Stomach (tissue), 8 donors: ENCODE measurements at regions not wholly inside any gene's neighbourhood (a gene's known extent, or its start where the extent isn't known, plus 50 kb on each side); places are given as distances from the start of the nearest gene placed in this dataset.

Experiments used
- DNase-seq, 2 donors: peaks; one replicate each; pipeline versions ENCODE4 v3.0.0 to v3.0.0-alpha.2; 2013 to 2019
- H3K27ac ChIP-seq, 5 donors: fragments of 200-600 bp in 4 of 5; sonication (generic) in 4 of 5; one replicate each; pipeline ENCODE4 v1.5.1; 2013 to 2019; ENCODE audit warnings: mild to moderate bottlenecking in 1 of 5, moderate library complexity in 1 of 5
- H3K27me3 ChIP-seq, 3 donors: fragments of 200-600 bp; sonication (generic); one replicate each; pipeline ENCODE4 v1.5.1; 2017 to 2019; ENCODE audit warnings: mixed run types in 1 of 3
- H3K36me3 ChIP-seq, 4 donors: fragments of 200-600 bp; sonication (generic); 1 replicate in 3 of 4; 2 replicates in 1 of 4; pipeline ENCODE4 v1.5.1; 2016 to 2019
- H3K4me1 ChIP-seq, 4 donors: fragments of 200-600 bp; sonication (generic); one replicate each; pipeline ENCODE4 v1.5.1; 2016 to 2019
- H3K4me3 ChIP-seq, 4 donors: fragments of 200-600 bp; sonication (generic) in 3 of 4; one replicate each; pipeline ENCODE4 v1.5.1; 2016 to 2019; ENCODE audit warnings: mild to moderate bottlenecking in 1 of 4
- H3K9me3 ChIP-seq, 4 donors: fragments of 200-600 bp; sonication (generic); one replicate each; pipeline ENCODE4 v1.5.1; 2016 to 2019
- EP300 ChIP-seq: sonication (generic); formaldehyde crosslinking; IDR thresholded peaks from one replicate; pipeline ENCODE4 v1.6.1; 2017; ENCODE audit warnings: antibody characterized with exemption
- POLR2A ChIP-seq, 4 donors: fragments of 450-650 bp; IDR thresholded peaks; one replicate each; pipeline ENCODE4 v1.6.1; 2016; ENCODE audit warnings: antibody characterized with exemption in 4 of 4, control low read depth in 2 of 4, mild to moderate bottlenecking in 1 of 4, moderate library complexity in 1 of 4
- POLR2AphosphoS5 ChIP-seq, 3 donors: sonication (generic); formaldehyde crosslinking; IDR thresholded peaks; one replicate each; pipeline ENCODE4 v1.6.1; 2016; ENCODE audit warnings: antibody characterized with exemption in 3 of 3
- WGBS, 5 donors: extraction: QIAGEN DNeasy Blood & Tissue Kit in 3 of 5; methylation state at CpG; one replicate each; pipeline versions ENCODE4 v1.1.5 to v1.1.7; 2013 to 2018; 5-methylcytosine and 5-hydroxymethylcytosine counted together
- intact Hi-C: fragments of 100-400 bp; cut with DNase I; formaldehyde crosslinking; loops from one replicate; pipeline ENCODE4 v1.15.1; 2023; ENCODE audit warnings: low total_unique reads
- TF ChIP-seq, protein P1 (sequence below), 7 experiments: fragments of 450-650 bp in 4 of 7; fragments of 200-600 bp in 3 of 7; sonication (generic) in 3 of 7; IDR thresholded peaks; one replicate each; pipeline ENCODE4 v1.5.1; 2016 to 2019; ENCODE audit warnings: antibody characterized with exemption in 7 of 7, control low read depth in 2 of 7, mild to moderate bottlenecking in 1 of 7
- donor health status: healthy with polysubstance abuse.
- donor health status: Bipolar disorder and iron deficiency.
- donor health status: healthy.

DNA sequence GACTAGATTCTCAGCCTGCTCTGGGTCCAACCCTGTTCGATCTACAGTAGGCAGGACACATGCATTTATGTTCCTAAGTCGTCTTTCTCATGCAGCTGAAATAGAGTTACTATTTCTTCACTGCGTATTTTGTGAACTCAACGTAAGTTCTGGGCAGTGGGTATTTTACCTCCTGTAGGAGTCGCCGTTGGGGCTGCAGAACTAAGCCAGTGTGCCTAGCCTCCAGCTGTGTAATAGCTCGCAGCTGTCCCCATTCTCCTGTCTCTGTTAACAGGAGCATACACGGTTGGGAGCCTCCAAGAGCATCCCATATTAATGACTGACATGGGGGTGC, 58.4 kb upstream of the HRH1 start:
- intact Hi-C loops: no loop called here

DNA sequence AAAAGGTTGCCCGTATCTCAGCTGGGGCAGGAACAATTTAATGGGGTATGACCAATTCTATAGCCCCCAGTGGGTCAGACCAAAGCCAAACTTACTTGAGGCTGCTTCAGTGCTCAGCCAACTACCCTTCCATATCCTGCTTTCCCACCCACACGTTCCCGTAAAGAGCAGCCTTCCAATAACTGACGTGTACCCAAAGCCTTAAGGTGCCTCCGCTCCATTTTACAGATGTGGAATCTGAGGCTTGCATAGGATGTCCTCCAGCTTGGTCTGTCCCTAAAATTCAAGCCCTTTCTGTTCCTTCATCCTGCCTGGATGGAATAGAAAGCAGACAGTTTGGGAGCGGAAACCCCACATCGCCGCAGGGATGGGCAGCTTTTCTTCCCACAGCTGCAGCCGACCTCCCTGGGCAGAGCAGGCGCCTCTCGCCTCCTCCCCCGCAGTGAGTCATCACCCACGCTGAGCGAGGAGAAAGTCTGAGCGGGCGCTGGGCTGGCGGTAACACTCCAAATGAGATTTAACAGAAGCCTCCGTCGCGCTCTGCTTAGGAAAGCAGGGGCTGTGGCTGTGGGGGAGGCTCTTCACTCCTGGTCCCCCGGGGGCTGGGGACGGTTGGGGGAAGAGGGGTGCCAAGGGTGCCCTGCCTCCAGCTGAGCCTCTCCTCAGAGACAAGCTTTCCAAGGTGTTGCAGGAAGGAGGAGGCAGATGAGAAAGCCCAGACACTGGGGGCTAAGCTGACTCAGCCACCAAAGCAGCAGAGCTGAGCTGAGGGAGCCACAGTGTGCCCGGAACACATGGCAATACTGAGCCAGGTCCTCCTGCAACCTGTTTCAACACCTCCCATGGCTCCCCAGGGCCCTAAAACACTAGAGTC, 57.8 kb upstream of the HRH1 start:
- peak; percentile 38 to 84 for DNase-seq
- peak in 2 of 3 donors; percentile 33 to 70 for TF ChIP-seq POLR2AphosphoS5 (IDR thresholded peaks at IDR 0.05)
- TF ChIP-seq EP300: peak; percentile 31
- TF ChIP-seq, protein P1, sequence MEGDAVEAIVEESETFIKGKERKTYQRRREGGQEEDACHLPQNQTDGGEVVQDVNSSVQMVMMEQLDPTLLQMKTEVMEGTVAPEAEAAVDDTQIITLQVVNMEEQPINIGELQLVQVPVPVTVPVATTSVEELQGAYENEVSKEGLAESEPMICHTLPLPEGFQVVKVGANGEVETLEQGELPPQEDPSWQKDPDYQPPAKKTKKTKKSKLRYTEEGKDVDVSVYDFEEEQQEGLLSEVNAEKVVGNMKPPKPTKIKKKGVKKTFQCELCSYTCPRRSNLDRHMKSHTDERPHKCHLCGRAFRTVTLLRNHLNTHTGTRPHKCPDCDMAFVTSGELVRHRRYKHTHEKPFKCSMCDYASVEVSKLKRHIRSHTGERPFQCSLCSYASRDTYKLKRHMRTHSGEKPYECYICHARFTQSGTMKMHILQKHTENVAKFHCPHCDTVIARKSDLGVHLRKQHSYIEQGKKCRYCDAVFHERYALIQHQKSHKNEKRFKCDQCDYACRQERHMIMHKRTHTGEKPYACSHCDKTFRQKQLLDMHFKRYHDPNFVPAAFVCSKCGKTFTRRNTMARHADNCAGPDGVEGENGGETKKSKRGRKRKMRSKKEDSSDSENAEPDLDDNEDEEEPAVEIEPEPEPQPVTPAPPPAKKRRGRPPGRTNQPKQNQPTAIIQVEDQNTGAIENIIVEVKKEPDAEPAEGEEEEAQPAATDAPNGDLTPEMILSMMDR (IDR thresholded peaks at IDR 0.05): no peak
- H3K4me1 ChIP-seq: peaks cover 11 to 29% (median 15%) of the 10 kb centered on the region in 4 donors
- H3K36me3 ChIP-seq: no peaks in the 10 kb centered on the region
- peak overlapping the region; percentile 19 to 31 (median 26) for H3K4me3 ChIP-seq
- peaks cover 0 to 24% (median 11%) of the 10 kb centered on the region in 3 donors for H3K27me3 ChIP-seq
- H3K9me3 ChIP-seq: peaks cover 0 to under 1% (median 0%) of the 10 kb centered on the region in 4 donors
- H3K27ac ChIP-seq: peak overlapping the region in 3 of 5 donors; percentile 63 to 84 (median 83)
- intact Hi-C loops: no loop called here
- 10 to 17% (median 13%) methylated on average over 17 to 23 of the region's 23 CpGs for WGBS, 5 donors

More for the DNA sequence above, 58.4 kb upstream of the HRH1 start:
- Histone ChIP-seq H3K9me3 (no peaks in the 10 kb centered on the region), H3K4me3 (no peak overlapping the region), H3K27ac (peak overlapping the region in 2 of 5 donors; percentile 83 to 84), H3K27me3 (peaks cover 0 to 26% (median 11%) of the 10 kb centered on the region in 3 donors), H3K36me3 (no peaks in the 10 kb centered on the region), H3K4me1 (peaks cover 11 to 35% (median 15%) of the 10 kb centered on the region in 4 donors)
- WGBS, 5 donors: 65 to 80% (median 67%) methylated on average over 7 to 8 of the region's 8 CpGs
- no peak for DNase-seq
- TF ChIP-seq, protein P1 (IDR thresholded peaks at IDR 0.05): no peak
- TF ChIP-seq POLR2AphosphoS5 (IDR thresholded peaks at IDR 0.05) (no peak), POLR2A (IDR thresholded peaks at IDR 0.05) (no peak), EP300 (no peak)

DNA sequence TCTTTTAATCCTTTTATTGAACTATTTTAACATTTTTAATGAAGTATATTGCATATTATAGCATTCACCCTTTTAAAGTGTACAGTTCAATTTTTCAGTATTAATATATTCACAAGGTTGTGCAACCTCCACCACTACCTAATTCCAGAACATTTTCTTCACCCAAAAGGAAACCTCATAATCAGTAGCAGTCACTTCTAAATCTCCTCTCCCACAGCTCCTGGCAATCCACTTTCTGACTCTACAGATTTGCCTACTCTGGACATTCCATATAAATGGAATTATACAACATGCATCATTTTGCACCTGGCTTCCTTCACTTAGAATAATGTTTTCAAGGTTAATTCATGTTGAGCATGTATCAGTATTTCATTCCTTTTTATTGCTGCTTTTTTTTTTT, 55.0 kb upstream of the HRH1 start:
- no peaks in the 10 kb centered on the region for H3K36me3 ChIP-seq
- no peak for TF ChIP-seq EP300
- TF ChIP-seq POLR2AphosphoS5 (IDR thresholded peaks at IDR 0.05): no peak
- TF ChIP-seq POLR2A (IDR thresholded peaks at IDR 0.05): no peak
- TF ChIP-seq, protein P1 (IDR thresholded peaks at IDR 0.05): no peak
- H3K9me3 ChIP-seq: peaks cover 0 to 22% (median 12%) of the 10 kb centered on the region in 4 donors
- peaks cover 0 to 12% (median 8%) of the 10 kb centered on the region in 3 donors for H3K27me3 ChIP-seq
- H3K4me3 ChIP-seq: no peak overlapping the region
- intact Hi-C loops: no loop called here
- no peak overlapping the region for H3K27ac ChIP-seq
- H3K4me1 ChIP-seq: peaks cover 11 to 21% (median 15%) of the 10 kb centered on the region in 4 donors
- no peak for DNase-seq
